HepG2 (cell line): ENCODE measurements at regions not wholly inside any gene's neighbourhood (a gene's known extent, or its start where the extent isn't known, plus 50 kb on each side); places are given as distances from the start of the nearest gene placed in this dataset.

ENCODE experiments used
- ATAC-seq: fragments of 200-7000 bp; cut with Tn5 transposase; 3 replicates; pipeline ENCODE4 v1.9.1; 2020; ENCODE audit warnings: mild to moderate bottlenecking, moderate library complexity
- BruUV-seq: library from RNA; stranded (reverse); fragments of 400-500 nt; replicated peaks from 2 replicates; lab custom pipeline; 2021; lab: Mats Ljungman, UMichigan
- CTCF ChIA-PET: fragments of 300-600 bp; formaldehyde crosslinking; extraction: SDS; loops from one replicate; lab custom pipeline; 2021; ENCODE audit warnings: low total read pairs, inconsistent platforms, low intra/inter-chr PET ratio; lab: Yijun Ruan, JAX
- POLR2A ChIA-PET: fragments of 350-600 bp; sonication (Branson Sonifier 250); formaldehyde crosslinking; loops from one replicate; lab custom pipeline; 2020; ENCODE audit warnings: antibody characterized with exemption, inconsistent platforms; lab: Yijun Ruan, JAX
- DNase-seq: peaks from one replicate; pipeline ENCODE4 v3.0.0-alpha.2; 2015; ENCODE audit warnings: low spot score
- FAIRE-seq: peaks from 3 replicates; lab custom pipeline; 2011; peaks lifted over from hg19 to GRCh38; lab: Jason Lieb, UNC
- H2AFZ ChIP-seq: one replicate; pipeline ENCODE4 v1.6.1; 2011; ENCODE audit warnings: low read length, inconsistent platforms
- H3K27ac ChIP-seq: fragments of 300-600 bp; 3 replicates; pipeline ENCODE4 v1.8.0; 2011; ENCODE audit warnings: mixed run types, mild to moderate bottlenecking, mixed read lengths, low read length, inconsistent platforms; ENCODE audit not compliant: insufficient read depth; ENCODE audit errors: extremely low read length
- H3K27me3 ChIP-seq, 2 experiments: fragments of 200-600 bp in 1 of 2; 2 replicates in 1 of 2; 3 replicates in 1 of 2; pipeline versions ENCODE4 v1.6.0 to v1.8.0; 2011; ENCODE audit warnings: low read length in 2 of 2, mild to moderate bottlenecking in 2 of 2, moderate library complexity in 2 of 2, inconsistent platforms in 1 of 2; ENCODE audit not compliant: insufficient read depth in 2 of 2, control insufficient read depth in 1 of 2
- H3K36me3 ChIP-seq, 2 experiments: fragments of 200-600 bp in 1 of 2; replicated peaks in 1 of 2; 2 replicates in 1 of 2; 3 replicates in 1 of 2; pipeline versions ENCODE4 v1.5.1 to v1.8.0; 2011; ENCODE audit warnings: low read length in 2 of 2, inconsistent platforms in 1 of 2; ENCODE audit not compliant: insufficient read depth in 2 of 2, control insufficient read depth in 1 of 2
- H3K4me1 ChIP-seq: 2 replicates; pipeline ENCODE4 v1.5.1; 2012; ENCODE audit warnings: low read length, inconsistent platforms; ENCODE audit not compliant: insufficient read depth
- H3K4me2 ChIP-seq: 2 replicates; pipeline ENCODE4 v1.6.0; 2011; ENCODE audit warnings: low read depth, low read length, inconsistent platforms
- H3K4me3 ChIP-seq, 3 experiments: fragments of 200-600 bp in 1 of 3; sonication (generic), shearing (Covaris generic) in 1 of 3; replicated peaks in 1 of 3; 2 replicates each; pipeline ENCODE4 v1.5.1; 2011 to 2016; ENCODE audit warnings: low read length in 3 of 3, inconsistent platforms in 2 of 3, low read depth in 2 of 3, mild to moderate bottlenecking in 2 of 3, control low read depth in 1 of 3, mixed read lengths in 1 of 3; ENCODE audit not compliant: insufficient read depth in 1 of 3
- H3K79me2 ChIP-seq: one replicate; pipeline ENCODE4 v1.6.1; 2011; ENCODE audit warnings: low read length, inconsistent platforms; ENCODE audit not compliant: insufficient read depth
- H3K9ac ChIP-seq: 2 replicates; pipeline ENCODE4 v1.6.0; 2011; ENCODE audit warnings: mild to moderate bottlenecking, low read depth, low read length, inconsistent platforms; ENCODE audit not compliant: insufficient read depth
- H3K9me3 ChIP-seq: 2 replicates; pipeline ENCODE4 v1.5.1; 2012; ENCODE audit warnings: mild to moderate bottlenecking, low read length
- H4K20me1 ChIP-seq: 2 replicates; pipeline ENCODE4 v1.6.0; 2011; ENCODE audit warnings: inconsistent platforms, mild to moderate bottlenecking, low read length, moderate library complexity; ENCODE audit not compliant: insufficient read depth
- ATF7-NPFF ChIP-seq: sonication (generic); formaldehyde crosslinking; IDR thresholded peaks from 2 replicates; pipeline ENCODE4 v1.8.1; 2023; ENCODE audit warnings: mild to moderate bottlenecking, low read depth, missing genetic modification reagents, moderate library complexity
- CREB3 ChIP-seq: sonication (generic); formaldehyde crosslinking; IDR thresholded peaks from 2 replicates; pipeline ENCODE4 v1.5.0; 2020; ENCODE audit warnings: missing genetic modification reagents
- FOXK1 ChIP-seq: sonication (generic); formaldehyde crosslinking; IDR thresholded peaks from 2 replicates; pipeline ENCODE4 v1.4.0; 2020; ENCODE audit warnings: low read depth, missing genetic modification reagents, borderline replicate concordance
- GFI1 ChIP-seq: sonication (generic); formaldehyde crosslinking; IDR thresholded peaks from 2 replicates; pipeline ENCODE4 v1.5.0; 2020; ENCODE audit warnings: missing genetic modification reagents, mild to moderate bottlenecking, borderline replicate concordance
- GMEB1 ChIP-seq: sonication (generic); formaldehyde crosslinking; IDR thresholded peaks from 2 replicates; pipeline ENCODE4 v1.5.1; 2020; ENCODE audit warnings: missing genetic modification reagents, mild to moderate bottlenecking, borderline replicate concordance
- HMGA1 ChIP-seq: sonication (generic); formaldehyde crosslinking; conservative IDR thresholded peaks from 2 replicates; pipeline ENCODE4 v1.4.0; 2020; ENCODE audit warnings: missing genetic modification reagents
- HNRNPH1 ChIP-seq: fragments of 200-400 bp; formaldehyde crosslinking; optimal IDR thresholded peaks from 2 replicates; pipeline ENCODE3; 2017; ENCODE audit warnings: mild to moderate bottlenecking, low read depth, low read length
- KDM5A ChIP-seq: fragments of 200-600 bp; sonication (generic); IDR thresholded peaks from 2 replicates; pipeline ENCODE4 v1.7.0; 2018; ENCODE audit warnings: antibody characterized with exemption, mild to moderate bottlenecking, low read length, borderline replicate concordance
- MIER3 ChIP-seq: IDR thresholded peaks from 2 replicates; pipeline ENCODE4 v1.6.1; 2016; ENCODE audit warnings: missing compliant biosample characterization, borderline replicate concordance
- MYNN ChIP-seq: sonication (generic); formaldehyde crosslinking; IDR thresholded peaks from 2 replicates; pipeline ENCODE4 v1.4.0; 2020; ENCODE audit warnings: mild to moderate bottlenecking, low read depth, missing genetic modification reagents
- RARA ChIP-seq: IDR thresholded peaks from 2 replicates; pipeline ENCODE4 v1.6.1; 2016; ENCODE audit warnings: missing genetic modification reagents, missing compliant biosample characterization
- SP4 ChIP-seq: sonication (generic); formaldehyde crosslinking; IDR thresholded peaks from 2 replicates; pipeline ENCODE4 v1.8.1; 2023; ENCODE audit warnings: mild to moderate bottlenecking, missing genetic modification reagents
- SUZ12 ChIP-seq: fragments of 150-350 bp; IDR thresholded peaks from 2 replicates; pipeline ENCODE4 v1.6.1; 2014; ENCODE audit warnings: low read depth, low read length
- THAP8 ChIP-seq: sonication (generic); formaldehyde crosslinking; IDR thresholded peaks from 2 replicates; pipeline ENCODE4 v1.5.1; 2020; ENCODE audit warnings: missing genetic modification reagents, mild to moderate bottlenecking, borderline replicate concordance
- ZMYM4 ChIP-seq: sonication (generic); formaldehyde crosslinking; IDR thresholded peaks from 2 replicates; pipeline ENCODE4 v1.8.1; 2023; ENCODE audit warnings: mild to moderate bottlenecking, missing genetic modification reagents
- ZNF33A ChIP-seq: sonication (generic); formaldehyde crosslinking; IDR thresholded peaks from 2 replicates; pipeline ENCODE4 v1.5.1; 2020; ENCODE audit warnings: missing genetic modification reagents, mild to moderate bottlenecking, moderate library complexity, borderline replicate concordance
- ZNF552 ChIP-seq: sonication (generic); formaldehyde crosslinking; IDR thresholded peaks from 2 replicates; pipeline ENCODE4 v1.9.0; 2022; ENCODE audit warnings: missing genetic modification reagents, mild to moderate bottlenecking, borderline replicate concordance
- ZNF737 ChIP-seq: sonication (generic); formaldehyde crosslinking; IDR thresholded peaks from 2 replicates; pipeline ENCODE4 v1.5.0; 2020; ENCODE audit warnings: missing genetic modification reagents, mild to moderate bottlenecking, borderline replicate concordance
- ZSCAN30 ChIP-seq: sonication (generic); formaldehyde crosslinking; IDR thresholded peaks from 2 replicates; pipeline ENCODE4 v1.5.0; 2020; ENCODE audit warnings: mild to moderate bottlenecking, missing genetic modification reagents
- WGBS: methylation state at CpG from one replicate; pipeline ENCODE4 v1.1.6; 2017; ENCODE audit warnings: low lambda C conversion rate; 5-methylcytosine and 5-hydroxymethylcytosine counted together
- in situ Hi-C: cut with HindIII; loops from 2 replicates; pipeline ENCODE4 v1.10.0; 2017; ENCODE audit warnings: low pct_unique_long_range_greater_than_20kb; ENCODE audit not compliant: extremely low pct_ligation_motif_present
- intact Hi-C: fragments of 100-400 bp; cut with micrococcal nuclease; formaldehyde crosslinking; loops from one replicate; pipeline ENCODE4 v1.10.0; 2022; ENCODE audit not compliant: unreplicated experiment

- in situ Hi-C loops (no loop called here), intact Hi-C loops (no loop called here)
- Histone ChIP-seq H4K20me1 (no peaks in the 10 kb centered on the region), H3K9me3 (no peaks in the 10 kb centered on the region), H3K79me2 (no peaks in the 10 kb centered on the region), H3K27me3 (no peaks in the 10 kb centered on the region), H2AFZ (no peak overlapping the region), H3K9ac (no peak overlapping the region), H3K4me2 (no peak overlapping the region), H3K27ac (no peak overlapping the region), H3K36me3 (no peaks in the 10 kb centered on the region), H3K4me3 (no peak overlapping the region), H3K4me1 (no peaks in the 10 kb centered on the region)
- no peak for FAIRE-seq
- POLR2A ChIA-PET: no interaction called here
- no peak for DNase-seq
- no peak for ATAC-seq
- no peak for TF ChIP-seq ZNF737
- TF ChIP-seq HNRNPH1: no peak
- TF ChIP-seq ATF7-NPFF: no peak
- no peak for TF ChIP-seq HMGA1 (CRISPR knock-in tag)
- no peak for TF ChIP-seq THAP8 (CRISPR knock-in tag)
- no peak for TF ChIP-seq SP4 (CRISPR knock-in tag)
- no peak for TF ChIP-seq GFI1
- TF ChIP-seq FOXK1: no peak
- no peak for TF ChIP-seq ZNF33A
- TF ChIP-seq ZSCAN30 (CRISPR knock-in tag): no peak
- TF ChIP-seq GMEB1 (CRISPR knock-in tag): no peak
- TF ChIP-seq RARA: no peak
- TF ChIP-seq SUZ12: no peak
- no peak for TF ChIP-seq MIER3
- TF ChIP-seq MYNN (CRISPR knock-in tag): no peak
- no peak for TF ChIP-seq ZNF552
- no peak for TF ChIP-seq KDM5A
- no peak for TF ChIP-seq CREB3 (CRISPR knock-in tag)
- no peak for TF ChIP-seq ZMYM4 (CRISPR knock-in tag)
- no TSS peak for BruUV-seq
- WGBS: 3% methylated on average over 2 of the region's 2 CpGs
- CTCF ChIA-PET: no interaction called here
These were observed 75.5 kb upstream of the CREB5 start for GRCh38 chr7:28336806-28337205.
